Esophagus muscularis mucosa (tissue), 3 donors: ENCODE measurements at regions not wholly inside any gene's neighbourhood (a gene's known extent, or its start where the extent isn't known, plus 50 kb on each side); places are given as distances from the start of the nearest gene placed in this dataset.

Experiments
- CTCF ChIP-seq, 3 experiments: fragments of 200-600 bp in 2 of 3; fragments of 450-650 bp in 1 of 3; sonication (generic) in 2 of 3; IDR thresholded peaks; one replicate each; pipeline ENCODE4 v1.5.1; 2017 to 2019; ENCODE audit warnings: antibody characterized with exemption in 3 of 3, mild to moderate bottlenecking in 2 of 3, moderate library complexity in 1 of 3
- POLR2A ChIP-seq: fragments of 450-650 bp; IDR thresholded peaks from one replicate; pipeline ENCODE4 v1.6.1; 2017; ENCODE audit warnings: antibody characterized with exemption, moderate library complexity, mild to moderate bottlenecking, low read depth

GRCh38 chr6:144595266-144595665, 310.1 kb downstream of the UTRN start:
- TF ChIP-seq CTCF (IDR thresholded peaks at IDR 0.05) (no peak), POLR2A (no peak)
